Muscle of leg (tissue), 3 donors: ENCODE measurements at regions not wholly inside any gene's neighbourhood (a gene's known extent, or its start where the extent isn't known, plus 50 kb on each side); places are given as distances from the start of the nearest gene placed in this dataset.

Experiments used
- DNase-seq: peaks from one replicate; pipeline ENCODE4 v3.0.0; 2013
- H3K27ac ChIP-seq: one replicate; pipeline ENCODE4 v1.5.1; 2013; ENCODE audit warnings: mild to moderate bottlenecking, low read length, control low read depth
- H3K27me3 ChIP-seq: one replicate; pipeline ENCODE4 v1.6.1; 2013; ENCODE audit warnings: low read length; ENCODE audit not compliant: control insufficient read depth, insufficient read depth
- H3K36me3 ChIP-seq: one replicate; pipeline ENCODE4 v1.6.1; 2013; ENCODE audit warnings: low read length; ENCODE audit not compliant: control insufficient read depth, insufficient read depth
- H3K4me1 ChIP-seq: one replicate; pipeline ENCODE4 v1.6.1; 2013; ENCODE audit warnings: low read length; ENCODE audit not compliant: control insufficient read depth, insufficient read depth
- H3K4me3 ChIP-seq: one replicate; pipeline ENCODE4 v1.5.1; 2013; ENCODE audit warnings: low read length, control low read depth
- H3K9me3 ChIP-seq: replicated peaks from 2 replicates; pipeline ENCODE4 v1.6.1; 2013; ENCODE audit warnings: low read depth, low read length; ENCODE audit not compliant: control insufficient read depth
- WGBS: methylation state at CpG from one replicate; pipeline ENCODE4 v1.1.5; 2013; ENCODE audit warnings: missing lambda C conversion rate; ENCODE audit not compliant: insufficient coverage; 5-methylcytosine and 5-hydroxymethylcytosine counted together

- Histone ChIP-seq H3K4me3 (no peak overlapping the region), H3K36me3 (no peaks in the 10 kb centered on the region), H3K4me1 (no peaks in the 10 kb centered on the region), H3K27ac (no peak overlapping the region), H3K9me3 (no peaks in the 10 kb centered on the region), H3K27me3 (no peaks in the 10 kb centered on the region)
- peak; percentile 82 for DNase-seq
- WGBS: no CpG with 5 or more reads among the region's 1 CpG
Observed at GRCh38 chr5:93184041-93184440, 397.0 kb downstream of the NR2F1-AS1 start.

GRCh38 chr5:93179466-93179865, 401.6 kb downstream of the NR2F1-AS1 start:
- no peak overlapping the region for H3K4me3 ChIP-seq
- H3K36me3 ChIP-seq: no peaks in the 10 kb centered on the region
- H3K27me3 ChIP-seq: no peaks in the 10 kb centered on the region
- no peaks in the 10 kb centered on the region for H3K4me1 ChIP-seq
- no CpG with 5 or more reads among the region's 1 CpG for WGBS
- H3K27ac ChIP-seq: no peak overlapping the region
- no peaks in the 10 kb centered on the region for H3K9me3 ChIP-seq
- no peak for DNase-seq

GRCh38 chr5:93174930-93175329, 406.1 kb downstream of the NR2F1-AS1 start:
- no peaks in the 10 kb centered on the region for H3K27me3 ChIP-seq
- no peaks in the 10 kb centered on the region for H3K4me1 ChIP-seq
- peaks cover 4% of the 10 kb centered on the region for H3K9me3 ChIP-seq
- H3K4me3 ChIP-seq: no peak overlapping the region
- H3K27ac ChIP-seq: no peak overlapping the region
- H3K36me3 ChIP-seq: no peaks in the 10 kb centered on the region
- no peak for DNase-seq
- WGBS: 100% methylated on average over 1 of the region's 1 CpG

- H3K9me3 ChIP-seq: no peaks in the 10 kb centered on the region
- no peak overlapping the region for H3K27ac ChIP-seq
- no CpG with 5 or more reads among the region's 2 CpGs for WGBS
- no peaks in the 10 kb centered on the region for H3K27me3 ChIP-seq
- DNase-seq: no peak
- no peaks in the 10 kb centered on the region for H3K36me3 ChIP-seq
- H3K4me1 ChIP-seq: peaks cover 4% of the 10 kb centered on the region
- H3K4me3 ChIP-seq: no peak overlapping the region
Observed at GRCh38 chr5:93165559-93165958, 415.5 kb downstream of the NR2F1-AS1 start.

- Histone ChIP-seq H3K9me3 (no peaks in the 10 kb centered on the region), H3K4me3 (no peak overlapping the region), H3K36me3 (no peaks in the 10 kb centered on the region), H3K27ac (no peak overlapping the region), H3K4me1 (peaks cover 4% of the 10 kb centered on the region), H3K27me3 (no peaks in the 10 kb centered on the region)
- peak; percentile 34 for DNase-seq
- WGBS: no CpG with 5 or more reads among the region's 2 CpGs
Observed at GRCh38 chr5:93164690-93165089, 416.3 kb downstream of the NR2F1-AS1 start.

- Histone ChIP-seq H3K4me3 (no peak overlapping the region), H3K4me1 (peaks cover 4% of the 10 kb centered on the region), H3K9me3 (no peaks in the 10 kb centered on the region), H3K27me3 (no peaks in the 10 kb centered on the region), H3K36me3 (no peaks in the 10 kb centered on the region), H3K27ac (peak overlapping the region; percentile 21)
- DNase-seq: peak; percentile 85
Observed at GRCh38 chr5:93163010-93163663, 417.9 kb downstream of the NR2F1-AS1 start.

DNA sequence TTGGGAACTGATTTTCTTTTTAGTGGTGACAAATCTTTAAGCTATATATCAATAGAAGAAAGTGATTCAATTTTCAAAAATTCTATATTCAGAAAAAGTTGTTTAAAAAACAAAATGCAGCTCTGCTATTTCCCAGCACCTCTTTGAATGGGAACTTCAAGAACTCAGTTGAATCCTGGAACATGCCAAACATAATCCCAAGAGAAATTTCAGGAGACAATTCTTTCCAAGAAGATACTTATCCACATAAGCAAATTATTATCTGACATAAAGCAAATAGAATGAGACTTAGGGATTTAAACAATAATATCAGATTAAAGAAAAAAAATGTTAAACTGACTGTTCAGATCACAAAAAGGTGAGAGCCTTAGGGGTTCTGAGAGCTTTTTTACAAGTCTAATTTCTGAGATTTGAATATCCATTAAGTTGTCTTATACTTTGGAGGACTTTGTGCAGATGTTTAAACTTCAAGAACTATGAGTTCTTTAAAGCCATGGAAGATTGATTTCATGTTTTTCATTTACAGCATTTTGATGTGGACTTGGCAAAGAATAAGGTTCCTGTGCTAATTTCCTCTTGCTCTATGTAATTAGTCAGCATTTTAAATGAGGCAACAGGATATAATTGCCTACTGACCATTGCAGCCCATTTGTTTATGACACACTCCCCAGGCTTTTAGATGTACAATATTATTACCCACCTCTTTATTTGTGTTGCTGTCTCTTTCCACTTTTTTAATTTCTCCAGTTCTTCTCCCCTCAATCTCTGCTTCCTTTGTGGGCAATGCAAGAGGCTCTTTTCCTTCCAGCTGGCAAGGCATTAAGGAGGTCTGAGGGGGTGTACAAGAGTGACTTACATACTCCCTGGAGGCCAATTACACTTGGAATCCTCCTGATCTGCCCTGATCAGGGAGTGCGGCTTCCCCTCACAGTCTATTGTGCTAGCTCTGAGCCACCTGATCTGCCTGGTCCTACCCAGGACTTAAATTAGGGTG, 419.1 kb downstream of the NR2F1-AS1 start:
- DNase-seq: peak; percentile 78
- H3K36me3 ChIP-seq: no peaks in the 10 kb centered on the region
- no peaks in the 10 kb centered on the region for H3K27me3 ChIP-seq
- no CpG with 5 or more reads among the region's 1 CpG for WGBS
- H3K4me3 ChIP-seq: no peak overlapping the region
- H3K9me3 ChIP-seq: no peaks in the 10 kb centered on the region
- H3K27ac ChIP-seq: peak overlapping the region; percentile 48
- peaks cover 4% of the 10 kb centered on the region for H3K4me1 ChIP-seq

GRCh38 chr5:93158841-93159240, 422.2 kb downstream of the NR2F1-AS1 start:
- no peak overlapping the region for H3K27ac ChIP-seq
- 93% methylated on average over 3 of the region's 3 CpGs for WGBS
- no peak for DNase-seq
- H3K36me3 ChIP-seq: no peaks in the 10 kb centered on the region
- H3K27me3 ChIP-seq: no peaks in the 10 kb centered on the region
- H3K4me3 ChIP-seq: no peak overlapping the region
- H3K9me3 ChIP-seq: no peaks in the 10 kb centered on the region
- peaks cover 4% of the 10 kb centered on the region for H3K4me1 ChIP-seq

DNA sequence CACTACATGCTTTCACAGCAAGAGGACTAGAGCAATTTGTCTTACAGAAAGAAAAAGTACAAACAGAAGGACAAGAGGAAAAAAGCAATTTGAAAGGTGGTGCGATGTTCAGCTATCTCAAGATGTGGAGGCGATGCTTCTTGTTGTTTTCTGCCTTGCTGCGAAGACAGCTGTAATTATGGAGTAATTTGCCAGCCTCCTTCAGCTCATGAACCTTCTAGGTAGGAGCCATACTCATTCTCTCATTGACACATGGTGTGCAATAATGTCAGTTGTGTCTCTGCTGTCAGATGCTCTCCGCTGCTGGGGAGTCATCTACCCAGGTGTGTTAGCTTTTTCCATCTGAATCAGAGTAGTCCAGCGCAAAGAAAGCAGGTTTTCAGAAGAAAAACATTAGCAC, 424.5 kb downstream of the NR2F1-AS1 start:
- no peaks in the 10 kb centered on the region for H3K27me3 ChIP-seq
- no peak overlapping the region for H3K4me3 ChIP-seq
- no peaks in the 10 kb centered on the region for H3K4me1 ChIP-seq
- H3K36me3 ChIP-seq: no peaks in the 10 kb centered on the region
- 95% methylated on average over 3 of the region's 5 CpGs for whole genome bisulfite sequencing
- DNase-seq: no peak
- no peak overlapping the region for H3K27ac ChIP-seq
- no peaks in the 10 kb centered on the region for H3K9me3 ChIP-seq

DNA sequence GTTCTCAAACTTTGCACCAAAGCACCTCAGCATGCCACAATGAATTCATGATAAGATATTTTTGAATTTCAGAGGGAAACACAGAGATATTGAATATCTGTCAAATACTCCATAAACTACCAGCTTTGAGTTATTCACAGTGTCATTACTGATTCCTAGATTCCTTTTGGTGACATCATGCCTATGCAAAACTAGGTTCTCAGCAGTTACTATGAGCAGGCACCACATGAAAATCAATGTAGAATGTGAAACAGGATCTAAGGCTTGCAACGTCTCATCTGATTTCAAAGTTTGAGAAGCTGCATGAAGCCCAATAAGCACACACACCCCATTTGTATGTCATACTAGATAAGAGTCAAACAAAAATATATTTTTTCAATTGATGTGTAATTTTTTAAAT, 426.5 kb downstream of the NR2F1-AS1 start:
- Histone ChIP-seq H3K27ac (no peak overlapping the region), H3K27me3 (no peaks in the 10 kb centered on the region), H3K9me3 (no peaks in the 10 kb centered on the region), H3K4me1 (peaks cover 2% of the 10 kb centered on the region), H3K4me3 (no peak overlapping the region), H3K36me3 (no peaks in the 10 kb centered on the region)
- no peak for DNase-seq
- WGBS: no CpG with 5 or more reads among the region's 1 CpG
